IMR-90 (cell line): ENCODE measurements at regions not wholly inside any gene's neighbourhood (a gene's known extent, or its start where the extent isn't known, plus 50 kb on each side); places are given as distances from the start of the nearest gene placed in this dataset.

ENCODE experiments used
- ATAC-seq: fragments of 200-7000 bp; cut with Tn5 transposase; 2 replicates; pipeline ENCODE4 v1.9.1; 2020; ENCODE audit warnings: low read depth, mild to moderate bottlenecking, moderate library complexity
- BruUV-seq: library from RNA; stranded (reverse); fragments of 400-500 nt; replicated peaks from 2 replicates; lab custom pipeline; 2021; lab: Mats Ljungman, UMichigan
- CTCF ChIA-PET: fragments of 300-600 bp; formaldehyde crosslinking; extraction: SDS; loops from one replicate; lab custom pipeline; 2021; ENCODE audit warnings: antibody characterized with exemption; lab: Yijun Ruan, JAX
- POLR2A ChIA-PET: fragments of 300-600 bp; sonication (Branson Sonifier 250); formaldehyde crosslinking; loops from one replicate; lab custom pipeline; 2022; ENCODE audit warnings: antibody characterized with exemption; ENCODE audit not compliant: unreplicated experiment; lab: Charles Lee
- DNase-seq: peaks from one replicate; pipeline ENCODE4 v3.0.0; 2013
- H2AFZ ChIP-seq: replicated peaks from 2 replicates; pipeline ENCODE3; 2013; ENCODE audit warnings: low read length, mild to moderate bottlenecking; ENCODE audit not compliant: poor library complexity
- H2AK5ac ChIP-seq: 2 replicates; pipeline ENCODE4 v1.6.1; 2013; ENCODE audit warnings: low read depth, low read length, inconsistent platforms
- H2AK9ac ChIP-seq: replicated peaks from 2 replicates; pipeline ENCODE3; 2013; ENCODE audit warnings: mild to moderate bottlenecking, low read depth, low read length, moderate library complexity; ENCODE audit not compliant: poor library complexity
- H2BK120ac ChIP-seq: 2 replicates; pipeline ENCODE4 v1.6.1; 2013; ENCODE audit warnings: low read depth, low read length, inconsistent platforms
- H2BK15ac ChIP-seq: 3 replicates; pipeline ENCODE4 v1.6.1; 2013; ENCODE audit warnings: low read depth, low read length, inconsistent platforms
- H2BK20ac ChIP-seq: 2 replicates; pipeline ENCODE4 v1.6.1; 2013; ENCODE audit warnings: low read depth, mild to moderate bottlenecking, inconsistent platforms, low read length, moderate library complexity
- H2BK5ac ChIP-seq: 2 replicates; pipeline ENCODE4 v1.6.1; 2013; ENCODE audit warnings: mild to moderate bottlenecking, low read depth, low read length, inconsistent platforms; ENCODE audit not compliant: poor library complexity, severe bottlenecking
- H3K14ac ChIP-seq: replicated peaks from 2 replicates; pipeline ENCODE4 v1.6.1; 2013; ENCODE audit warnings: low read depth, low read length, inconsistent platforms
- H3K18ac ChIP-seq: 2 replicates; pipeline ENCODE4 v1.6.1; 2013; ENCODE audit warnings: low read depth, low read length, control low read depth
- H3K23ac ChIP-seq: 2 replicates; pipeline ENCODE4 v1.6.1; 2013; ENCODE audit warnings: low read depth, low read length, inconsistent platforms
- H3K27ac ChIP-seq: 2 replicates; pipeline ENCODE4 v1.5.1; 2013; ENCODE audit warnings: mild to moderate bottlenecking, control low read depth, low read length; ENCODE audit not compliant: insufficient read depth
- H3K27me3 ChIP-seq: 2 replicates; pipeline ENCODE4 v1.6.1; 2013; ENCODE audit warnings: low read length; ENCODE audit not compliant: control insufficient read depth, insufficient read depth
- H3K36me3 ChIP-seq: 2 replicates; pipeline ENCODE4 v1.6.1; 2013; ENCODE audit warnings: low read length, mixed read lengths; ENCODE audit not compliant: control insufficient read depth, insufficient read depth
- H3K4ac ChIP-seq: 2 replicates; pipeline ENCODE4 v1.6.1; 2013; ENCODE audit warnings: low read depth, low read length, inconsistent platforms
- H3K4me1 ChIP-seq: 2 replicates; pipeline ENCODE4 v1.6.1; 2013; ENCODE audit warnings: low read length, mixed read lengths; ENCODE audit not compliant: control insufficient read depth, insufficient read depth
- H3K4me2 ChIP-seq: 2 replicates; pipeline ENCODE4 v1.6.1; 2013; ENCODE audit warnings: low read depth, mild to moderate bottlenecking, control low read depth, low read length, moderate library complexity
- H3K4me3 ChIP-seq: 2 replicates; pipeline ENCODE4 v1.5.1; 2013; ENCODE audit warnings: low read depth, mild to moderate bottlenecking, control low read depth, low read length, moderate library complexity; ENCODE audit not compliant: insufficient read depth
- H3K56ac ChIP-seq: 2 replicates; pipeline ENCODE4 v1.6.1; 2013; ENCODE audit warnings: low read length, inconsistent platforms; ENCODE audit not compliant: insufficient read depth; ENCODE audit errors: extremely low read depth
- H3K79me1 ChIP-seq, 2 experiments: 2 replicates each; pipeline ENCODE4 v1.6.1; 2013; ENCODE audit warnings: low read length in 2 of 2, inconsistent platforms in 1 of 2, low read depth in 1 of 2
- H3K9ac ChIP-seq: 2 replicates; pipeline ENCODE4 v1.6.1; 2013; ENCODE audit warnings: low read depth, low read length, control low read depth
- H3K9me1 ChIP-seq: 2 replicates; pipeline ENCODE4 v1.6.1; 2013; ENCODE audit warnings: low read length, inconsistent platforms; ENCODE audit not compliant: insufficient read depth
- H3K9me3 ChIP-seq: 2 replicates; pipeline ENCODE4 v1.6.1; 2013; ENCODE audit warnings: low read length; ENCODE audit not compliant: control insufficient read depth, insufficient read depth
- H4K20me1 ChIP-seq: 2 replicates; pipeline ENCODE4 v1.6.1; 2013; ENCODE audit warnings: low read length, inconsistent platforms; ENCODE audit not compliant: insufficient read depth
- H4K5ac ChIP-seq: 2 replicates; pipeline ENCODE4 v1.6.1; 2013; ENCODE audit warnings: mild to moderate bottlenecking, low read depth, low read length, control low read depth
- H4K8ac ChIP-seq, 2 experiments: 2 replicates each; pipeline ENCODE4 v1.6.1; 2013; ENCODE audit warnings: low read depth in 2 of 2, low read length in 2 of 2, control low read depth in 1 of 2, inconsistent platforms in 1 of 2
- H4K91ac ChIP-seq: 2 replicates; pipeline ENCODE4 v1.6.1; 2013; ENCODE audit warnings: low read depth, low read length, inconsistent platforms; ENCODE audit not compliant: insufficient read depth
- BHLHE40 ChIP-seq: fragments of 150-350 bp; IDR thresholded peaks from 2 replicates; pipeline ENCODE4 v1.6.1; 2016; ENCODE audit warnings: mild to moderate bottlenecking, low read depth, low read length
- CEBPB ChIP-seq: IDR thresholded peaks from 2 replicates; pipeline ENCODE4 v1.6.1; 2012; ENCODE audit warnings: low read depth, low read length, improper control_type of control experiment
- CHD1 ChIP-seq: IDR thresholded peaks from 2 replicates; pipeline ENCODE4 v1.6.1; 2012; ENCODE audit warnings: low read depth, low read length, improper control_type of control experiment
- CTCF ChIP-seq: conservative IDR thresholded peaks from 2 replicates; pipeline ENCODE4 v1.5.1; 2012; ENCODE audit warnings: mild to moderate bottlenecking, low read depth, low read length, improper control_type of control experiment
- FOS ChIP-seq: fragments of 150-350 bp; IDR thresholded peaks from 2 replicates; pipeline ENCODE4 v1.6.1; 2016; ENCODE audit warnings: low read depth, low read length
- MAFK ChIP-seq: IDR thresholded peaks from 2 replicates; pipeline ENCODE4 v1.6.1; 2012; ENCODE audit warnings: low read depth, low read length, improper control_type of control experiment
- MAZ ChIP-seq: IDR thresholded peaks from 2 replicates; pipeline ENCODE4 v1.6.1; 2012; ENCODE audit warnings: low read depth, mild to moderate bottlenecking, low read length, improper control_type of control experiment, moderate library complexity, borderline replicate concordance
- MXI1 ChIP-seq: IDR thresholded peaks from 2 replicates; pipeline ENCODE4 v1.6.1; 2012; ENCODE audit warnings: low read depth, mild to moderate bottlenecking, low read length, moderate library complexity, borderline replicate concordance
- NFE2L2 ChIP-seq: fragments of 150-350 bp; IDR thresholded peaks from 2 replicates; pipeline ENCODE4 v1.6.1; 2016; ENCODE audit warnings: low read depth, mild to moderate bottlenecking, low read length
- POLR2A ChIP-seq: IDR thresholded peaks from 2 replicates; pipeline ENCODE4 v1.6.1; 2012; ENCODE audit warnings: mild to moderate bottlenecking, low read depth, low read length
- RAD21 ChIP-seq: IDR thresholded peaks from 2 replicates; pipeline ENCODE4 v1.6.1; 2012; ENCODE audit warnings: low read length, improper control_type of control experiment
- RCOR1 ChIP-seq: IDR thresholded peaks from 2 replicates; pipeline ENCODE4 v1.6.1; 2012; ENCODE audit warnings: mild to moderate bottlenecking, low read length, improper control_type of control experiment; ENCODE audit not compliant: insufficient replicate concordance
- RFX5 ChIP-seq: IDR thresholded peaks from 2 replicates; pipeline ENCODE4 v1.8.0; 2012; ENCODE audit warnings: low read depth, mild to moderate bottlenecking, low read length, moderate library complexity
- SMC3 ChIP-seq: fragments of 150-350 bp; IDR thresholded peaks from 2 replicates; pipeline ENCODE4 v1.6.1; 2016; ENCODE audit warnings: low read depth, mild to moderate bottlenecking, antibody characterized with exemption, low read length, moderate library complexity
- WGBS, 2 experiments: methylation state at CpG; one replicate each; pipeline versions ENCODE4 v1.1.5 to v1.1.7; 2013; ENCODE audit warnings: missing lambda C conversion rate in 2 of 2; ENCODE audit not compliant: insufficient read length in 1 of 2; ENCODE audit errors: extremely low coverage in 2 of 2; 5-methylcytosine and 5-hydroxymethylcytosine counted together
- dilution Hi-C: fragments of 300-500 bp; cut with HindIII; formaldehyde crosslinking; loops from one replicate; pipeline ENCODE4 v1.14.3; 2018; ENCODE audit warnings: low sequenced_read_pairs; ENCODE audit not compliant: unreplicated experiment
- in situ Hi-C: fragments of 300-500 bp; cut with MboI; formaldehyde crosslinking; loops from 3 replicates; pipeline ENCODE4 v1.14.3; 2019; ENCODE audit warnings: low sequenced_read_pairs, inconsistent platforms, mixed read lengths
- intact Hi-C: fragments of 100-400 bp; cut with micrococcal nuclease; formaldehyde crosslinking; loops from 2 replicates; pipeline ENCODE4 v1.10.0; 2022
- TF ChIP-seq, protein P1 (sequence below): fragments of 150-350 bp; IDR thresholded peaks from 2 replicates; pipeline ENCODE4 v1.6.1; 2017; ENCODE audit warnings: mild to moderate bottlenecking, antibody characterized with exemption, low read length, low read depth
- TF ChIP-seq, protein P2 (sequence below): fragments of 150-350 bp; IDR thresholded peaks from 2 replicates; pipeline ENCODE4 v1.6.1; 2016; ENCODE audit warnings: low read depth, mild to moderate bottlenecking, low read length, moderate library complexity, borderline replicate concordance

GRCh38 chr13:74904556-74904955 is 577.4 kb downstream of the TBC1D4 start:
- H4K8ac ChIP-seq, result no peak overlapping the region
- H3K9me1 ChIP-seq, result no peaks in the 10 kb centered on the region
- H3K9ac ChIP-seq, result no peak overlapping the region
- no peak overlapping the region for H3K4ac ChIP-seq
- H3K4me2 ChIP-seq, result no peak overlapping the region
- H3K4me1 ChIP-seq, result no peaks in the 10 kb centered on the region
- H2BK20ac ChIP-seq, result no peak overlapping the region
- no peak overlapping the region for H2BK120ac ChIP-seq
- no peak for TF ChIP-seq MAZ
- TF ChIP-seq CEBPB, result no peak
- TF ChIP-seq NFE2L2, result no peak
- no peak for TF ChIP-seq POLR2A
- TF ChIP-seq, protein P1, sequence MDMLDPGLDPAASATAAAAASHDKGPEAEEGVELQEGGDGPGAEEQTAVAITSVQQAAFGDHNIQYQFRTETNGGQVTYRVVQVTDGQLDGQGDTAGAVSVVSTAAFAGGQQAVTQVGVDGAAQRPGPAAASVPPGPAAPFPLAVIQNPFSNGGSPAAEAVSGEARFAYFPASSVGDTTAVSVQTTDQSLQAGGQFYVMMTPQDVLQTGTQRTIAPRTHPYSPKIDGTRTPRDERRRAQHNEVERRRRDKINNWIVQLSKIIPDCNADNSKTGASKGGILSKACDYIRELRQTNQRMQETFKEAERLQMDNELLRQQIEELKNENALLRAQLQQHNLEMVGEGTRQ, result no peak
- no peak for TF ChIP-seq CTCF
- TF ChIP-seq SMC3, result no peak
- no peak for TF ChIP-seq RAD21
- no peak for TF ChIP-seq MAFK
- TF ChIP-seq CHD1, result no peak
- TF ChIP-seq RFX5, result no peak
- no peak for TF ChIP-seq BHLHE40
- TF ChIP-seq, protein P2, sequence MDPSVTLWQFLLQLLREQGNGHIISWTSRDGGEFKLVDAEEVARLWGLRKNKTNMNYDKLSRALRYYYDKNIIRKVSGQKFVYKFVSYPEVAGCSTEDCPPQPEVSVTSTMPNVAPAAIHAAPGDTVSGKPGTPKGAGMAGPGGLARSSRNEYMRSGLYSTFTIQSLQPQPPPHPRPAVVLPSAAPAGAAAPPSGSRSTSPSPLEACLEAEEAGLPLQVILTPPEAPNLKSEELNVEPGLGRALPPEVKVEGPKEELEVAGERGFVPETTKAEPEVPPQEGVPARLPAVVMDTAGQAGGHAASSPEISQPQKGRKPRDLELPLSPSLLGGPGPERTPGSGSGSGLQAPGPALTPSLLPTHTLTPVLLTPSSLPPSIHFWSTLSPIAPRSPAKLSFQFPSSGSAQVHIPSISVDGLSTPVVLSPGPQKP, result no peak
- TF ChIP-seq FOS, result no peak
- no peak for TF ChIP-seq MXI1
- no peak for TF ChIP-seq RCOR1
- no peaks in the 10 kb centered on the region for H3K27me3 ChIP-seq
- H3K18ac ChIP-seq, result no peak overlapping the region
- no peak overlapping the region for H2BK5ac ChIP-seq
- ATAC-seq, result no peak
- H3K23ac ChIP-seq, result no peak overlapping the region
- no peak overlapping the region for H4K5ac ChIP-seq
- H2BK15ac ChIP-seq, result no peak overlapping the region
- ChIA-PET CTCF (no interaction called here), POLR2A (no interaction called here)
- in situ Hi-C loops (no loop called here), intact Hi-C loops (loop anchor here (10.0 kb wide), 1 partner anchor 310 kb away; no protein-coding TSS in a partner anchor), dilution Hi-C loops (no loop called here)
- no peak overlapping the region for H2AK5ac ChIP-seq
- WGBS, 2 experiments, result no CpG with 5 or more reads among the region's 4 CpGs
- no peaks in the 10 kb centered on the region for H3K36me3 ChIP-seq
- DNase-seq, result no peak
- no TSS peak for BruUV-seq
- H3K79me1 ChIP-seq, result no peaks in the 10 kb centered on the region
- H2AK9ac ChIP-seq, result no peak overlapping the region
- no peak overlapping the region for H3K56ac ChIP-seq
- no peak overlapping the region for H3K4me3 ChIP-seq
- no peaks in the 10 kb centered on the region for H3K9me3 ChIP-seq
- no peak overlapping the region for H2AFZ ChIP-seq
- no peak overlapping the region for H3K14ac ChIP-seq
- no peak overlapping the region for H3K27ac ChIP-seq
- H4K91ac ChIP-seq, result no peak overlapping the region
- no peaks in the 10 kb centered on the region for H4K20me1 ChIP-seq
